Epithelial cell of prostate (primary cell): ENCODE measurements at regions not wholly inside any gene's neighbourhood (a gene's known extent, or its start where the extent isn't known, plus 50 kb on each side); places are given as distances from the start of the nearest gene placed in this dataset.
A peak's percentile ranks its signal among the peaks of the same experiment; 100 is the strongest.

Experiments used
- DNase-seq: peaks from one replicate; pipeline ENCODE4 v3.0.0-alpha.2; 2011; ENCODE audit warnings: low read depth, low spot score
- H3K27ac ChIP-seq: fragments of 450-650 bp; 2 replicates; pipeline ENCODE4 v1.5.1; 2017; ENCODE audit warnings: mild to moderate bottlenecking

DNA sequence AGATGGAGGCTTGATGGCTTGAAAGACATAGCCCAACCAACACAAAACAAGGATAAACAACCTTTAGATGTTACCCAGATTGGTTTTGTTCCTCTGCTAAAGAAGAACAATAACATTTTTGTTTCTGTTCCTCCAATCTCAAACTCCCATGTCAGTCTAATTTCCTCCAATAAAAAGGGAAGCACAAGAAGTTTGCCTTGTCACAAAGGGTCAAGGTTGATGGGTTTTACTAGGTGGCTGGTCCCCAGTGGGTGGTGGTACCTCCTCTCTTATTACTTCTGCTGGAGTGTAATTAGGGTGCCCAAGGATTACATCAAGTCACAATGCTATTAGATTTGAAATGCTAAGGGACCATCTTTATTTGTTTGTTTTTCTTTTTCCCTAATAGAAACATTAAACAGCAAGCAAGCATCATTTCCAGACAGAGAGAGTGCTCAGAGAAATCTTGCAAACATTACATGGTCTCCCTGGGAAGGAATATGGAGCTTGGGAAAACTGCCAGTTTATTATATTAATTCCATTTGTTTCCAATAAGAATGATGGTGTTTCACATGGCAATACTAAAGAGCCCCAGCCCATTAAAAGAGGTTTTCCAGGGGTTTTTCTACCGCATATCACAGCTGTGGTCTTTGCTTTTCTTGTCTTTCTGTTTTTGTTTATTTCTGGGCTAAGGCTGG is 78.3 kb upstream of the AOAH start:
- DNase-seq, result no peak
- no peak overlapping the region for H3K27ac ChIP-seq

DNA sequence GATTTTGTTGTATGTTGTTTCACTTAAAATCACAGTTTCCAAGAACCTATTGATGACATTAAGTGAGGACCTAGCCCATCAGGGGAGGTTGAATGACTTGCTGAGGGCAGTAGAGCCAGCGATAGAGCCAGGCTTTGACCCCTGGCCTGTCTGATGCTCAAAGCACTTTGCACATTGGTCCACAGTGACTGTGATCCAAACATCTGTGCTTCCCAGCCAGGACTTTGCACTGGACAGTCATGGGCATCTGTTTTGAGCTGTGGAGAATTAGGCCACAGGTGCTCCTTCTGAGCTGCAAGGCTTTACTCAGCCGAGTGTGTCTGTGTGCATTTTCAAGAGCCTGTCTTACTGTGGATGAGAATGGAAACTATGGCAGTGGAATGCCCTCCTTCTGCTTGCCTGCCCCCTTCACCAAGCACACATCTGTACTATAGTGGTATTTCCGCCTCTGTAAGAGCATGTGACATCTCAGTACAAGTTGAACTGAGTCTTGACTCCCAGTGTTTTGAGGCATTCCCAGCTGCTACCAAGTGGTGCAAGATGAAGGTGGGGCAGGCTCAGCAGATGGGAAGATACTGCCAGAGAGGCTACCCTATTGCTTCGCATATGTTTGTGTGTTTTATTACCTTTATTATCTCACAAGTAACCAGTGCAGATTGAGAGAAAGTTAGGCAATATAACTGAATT is 72.7 kb upstream of the AOAH start:
- DNase-seq, result no peak
- no peak overlapping the region for H3K27ac ChIP-seq

DNA sequence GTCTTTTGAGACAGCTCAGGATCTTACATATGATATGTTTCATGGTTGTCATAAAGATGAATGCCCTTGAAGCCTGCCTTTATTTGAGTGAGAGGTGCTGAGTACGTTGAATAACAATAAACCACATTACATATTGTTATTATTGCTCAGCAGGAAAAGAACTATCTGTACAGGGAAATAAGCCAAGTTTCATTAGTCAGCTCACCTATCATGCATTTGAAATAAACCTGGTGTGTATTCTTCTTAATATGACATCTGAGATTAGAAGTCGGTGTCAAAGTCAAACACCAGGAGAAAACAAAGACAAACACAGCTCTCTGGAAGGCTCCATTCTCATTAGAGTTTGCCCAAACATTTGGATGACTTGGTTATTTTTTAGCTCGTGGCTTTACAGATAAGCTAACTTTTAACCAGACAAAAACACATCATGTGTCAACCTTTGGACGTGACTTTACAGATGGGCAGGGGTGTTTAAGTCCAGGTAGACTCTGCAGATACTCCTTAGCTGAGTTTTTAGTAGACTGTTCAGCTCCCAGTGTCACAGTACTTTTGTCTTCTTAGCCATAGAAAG is 71.2 kb upstream of the AOAH start:
- peak overlapping the region; percentile 65 for H3K27ac ChIP-seq
- peak; percentile 43 for DNase-seq

DNA sequence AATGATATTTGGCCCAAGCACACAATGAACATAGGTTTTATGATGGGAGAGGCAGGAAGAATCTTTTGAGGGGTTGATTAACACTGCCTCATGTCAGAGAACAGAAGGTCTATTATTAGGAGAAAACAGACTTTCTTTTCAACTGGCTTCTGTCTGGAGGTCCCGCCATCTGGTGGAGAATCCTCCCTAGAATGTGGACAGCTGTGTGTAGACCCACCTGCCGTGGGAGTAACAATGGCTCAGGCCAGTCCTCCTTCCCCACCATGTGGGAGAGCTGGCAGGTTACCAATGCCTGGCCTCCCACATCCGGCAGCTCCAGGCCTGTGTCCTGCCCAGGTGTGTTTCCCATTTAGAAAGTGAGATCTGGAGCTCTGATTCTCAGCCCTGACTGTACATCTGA is 70.4 kb upstream of the AOAH start:
- DNase-seq, result no peak
- H3K27ac ChIP-seq, result peak overlapping the region; percentile 65

DNA sequence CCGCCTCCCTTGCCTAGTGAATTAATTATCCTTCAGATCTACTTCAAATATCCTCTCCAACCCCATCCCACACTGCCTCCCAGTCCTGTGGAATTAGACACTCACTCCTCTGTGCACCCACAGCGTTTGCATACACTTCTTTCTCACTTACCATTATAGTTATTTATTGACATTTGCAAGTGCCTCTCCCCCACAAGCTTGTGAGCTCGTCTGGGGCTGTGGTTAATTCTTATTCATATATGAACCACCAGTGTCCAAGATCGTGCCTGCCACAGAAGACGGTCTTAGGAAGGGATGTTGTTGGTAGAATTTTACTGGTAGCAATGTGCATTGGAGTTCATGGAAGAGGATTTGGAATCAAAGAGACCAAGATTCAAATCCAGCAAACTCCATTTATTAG is 68.1 kb upstream of the AOAH start:
- H3K27ac ChIP-seq, result no peak overlapping the region
- DNase-seq, result no peak

DNA sequence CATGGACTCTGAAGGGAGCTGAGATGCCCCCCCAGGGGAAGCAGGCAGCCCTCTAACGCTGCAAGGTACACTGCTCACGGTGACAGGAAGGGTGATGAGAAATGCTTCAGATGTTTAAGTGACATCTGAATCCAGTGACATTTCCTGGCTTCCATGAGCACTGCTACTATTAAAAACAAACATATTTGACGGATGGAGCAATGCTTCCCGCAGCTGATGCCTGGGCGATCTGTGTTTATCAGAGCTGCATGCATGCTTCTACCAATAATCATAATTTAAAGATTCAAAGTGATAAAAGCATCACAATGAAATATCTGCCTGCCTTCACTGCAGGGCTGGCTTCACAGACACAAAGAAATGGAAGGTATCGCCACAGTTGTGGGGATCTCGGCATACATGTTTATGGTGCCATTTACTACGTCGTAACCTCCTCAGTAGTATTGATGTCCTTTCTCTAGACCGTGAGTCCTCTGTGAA is 66.1 kb upstream of the AOAH start:
- H3K27ac ChIP-seq, result no peak overlapping the region
- no peak for DNase-seq

DNA sequence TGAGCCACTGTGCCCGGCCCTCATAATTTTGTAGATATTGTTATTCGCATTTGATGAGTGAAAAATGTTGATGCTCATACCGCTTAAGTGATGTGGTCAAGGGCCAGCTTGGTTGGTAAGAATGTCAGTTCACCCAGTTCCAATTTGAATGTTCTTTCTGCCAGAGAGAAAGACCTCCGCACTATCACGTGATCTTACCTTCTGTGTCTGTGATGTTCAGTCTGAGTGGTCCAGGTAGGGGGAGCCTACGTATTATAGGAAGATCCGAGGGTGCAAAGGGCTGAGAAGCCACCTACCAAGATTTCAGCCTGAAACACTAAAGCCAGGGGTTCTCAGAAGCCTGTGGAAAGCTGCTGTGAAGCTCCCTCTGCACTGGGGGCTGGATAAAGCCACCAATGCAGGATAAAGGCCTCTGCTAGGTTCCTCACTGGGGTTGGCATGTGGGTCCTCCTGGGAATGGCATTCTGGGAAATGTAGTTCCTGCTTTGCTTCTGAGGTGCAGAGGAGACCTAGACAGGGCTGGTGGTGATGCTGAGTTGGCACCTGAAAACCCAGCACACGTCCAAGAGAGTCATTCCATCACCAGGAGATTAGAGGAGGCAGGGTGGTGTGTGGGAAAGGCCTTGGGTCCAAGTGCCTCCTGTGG is 64.7 kb upstream of the AOAH start:
- DNase-seq, result no peak
- H3K27ac ChIP-seq, result no peak overlapping the region

DNA sequence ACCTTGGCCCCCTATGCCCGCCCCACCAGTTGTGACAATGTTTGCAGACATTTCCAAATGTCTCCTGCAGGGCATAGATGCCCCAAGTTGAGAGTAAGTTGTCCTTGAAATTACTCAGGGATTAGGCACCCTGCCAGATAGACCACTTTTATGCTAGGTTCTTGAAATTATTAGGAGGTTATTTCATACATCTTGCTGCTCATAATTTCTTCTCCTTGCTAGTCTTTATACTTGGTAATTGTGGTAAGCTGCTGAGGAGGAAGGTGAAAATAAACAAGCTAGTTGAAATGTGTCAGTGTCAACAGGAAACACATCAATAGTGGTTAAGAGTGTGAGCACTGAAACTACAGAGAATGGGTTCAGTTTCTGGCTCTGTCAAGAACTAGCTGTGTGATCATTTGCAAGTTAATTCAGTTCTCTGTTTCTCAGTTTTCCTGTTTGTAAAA is 63.7 kb upstream of the AOAH start:
- H3K27ac ChIP-seq, result no peak overlapping the region

DNA sequence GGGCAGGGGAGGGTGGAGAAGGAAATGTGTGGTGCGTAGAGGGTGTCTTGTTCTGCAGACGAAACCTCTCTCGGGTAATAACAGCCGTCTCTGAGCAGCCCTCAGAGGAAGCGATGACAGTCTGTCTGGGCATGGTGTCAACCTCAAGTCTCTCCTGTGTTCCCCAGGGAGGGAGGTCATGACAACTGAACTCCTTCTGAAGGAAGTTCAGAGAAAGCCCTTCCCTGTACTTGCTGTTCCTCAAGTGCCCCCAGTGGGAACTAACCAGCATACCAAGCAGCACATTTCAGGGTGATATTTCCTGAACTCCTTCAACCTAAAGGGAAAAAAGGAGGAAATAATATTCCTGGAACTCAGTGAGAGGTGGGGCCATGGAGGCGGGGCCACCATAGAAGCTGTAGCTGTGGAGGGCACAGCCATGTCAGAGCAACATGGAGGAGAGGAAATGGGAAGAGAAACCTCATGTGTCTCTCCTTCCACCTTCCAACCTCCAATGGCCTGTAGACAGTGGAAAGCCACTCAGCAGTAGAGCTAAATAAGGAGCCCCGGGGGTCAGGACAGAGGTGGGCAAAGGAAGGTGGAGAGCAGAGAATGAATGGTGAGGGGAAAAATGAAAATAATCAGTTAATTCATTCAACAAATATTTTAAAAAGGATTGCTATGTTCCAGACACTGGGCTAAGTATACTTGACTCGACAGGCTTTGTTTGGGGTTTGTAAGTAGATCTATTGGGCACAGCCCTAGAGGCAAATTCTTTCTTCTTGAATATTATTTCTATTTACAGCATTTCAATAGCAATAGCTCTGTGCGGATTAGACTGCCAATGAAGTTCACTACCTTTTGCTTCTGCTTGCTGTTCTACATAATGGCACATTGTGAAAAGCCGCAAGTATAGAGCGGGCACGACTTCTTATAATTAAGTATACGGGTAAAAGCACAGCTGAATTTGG is 61.0 kb upstream of the AOAH start:
- DNase-seq, result no peak
- peak overlapping the region; percentile 71 for H3K27ac ChIP-seq

More for the DNA sequence above, 63.7 kb upstream of the AOAH start:
- DNase-seq, result no peak

DNA sequence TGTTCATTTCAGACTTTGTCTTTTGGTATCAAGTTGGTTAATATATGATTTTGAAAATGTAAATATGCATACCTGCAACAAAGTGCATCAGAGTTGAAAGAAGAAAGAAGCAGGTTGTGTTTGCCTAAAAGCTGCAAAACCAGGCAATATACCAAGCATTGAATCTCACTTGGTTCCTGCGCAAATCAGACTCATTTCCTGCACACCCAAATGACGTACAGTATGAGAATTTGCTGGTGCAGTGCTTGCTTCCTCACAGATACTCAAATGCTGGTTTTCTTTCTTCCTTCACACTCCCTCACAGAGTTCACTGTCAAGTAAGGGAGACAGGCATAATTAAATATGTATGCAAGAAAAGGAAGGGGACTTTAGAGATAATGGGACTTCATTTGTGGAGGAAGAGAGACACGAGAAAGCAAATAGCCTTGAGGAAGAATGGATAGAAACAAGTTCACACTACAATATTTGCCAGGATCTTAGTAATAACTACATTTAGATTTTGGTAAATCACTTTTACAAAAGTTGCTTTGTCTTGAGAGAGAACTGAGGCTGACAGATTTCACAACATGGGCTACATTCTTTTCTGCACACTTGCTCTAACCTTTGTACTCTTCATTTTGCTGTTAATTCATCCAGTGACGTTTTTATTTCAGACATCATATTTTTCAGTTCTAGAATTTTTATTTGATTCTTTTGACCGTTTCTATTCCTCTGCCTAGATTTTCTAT is 56.9 kb upstream of the AOAH start:
- H3K27ac ChIP-seq, result no peak overlapping the region
- DNase-seq, result no peak

DNA sequence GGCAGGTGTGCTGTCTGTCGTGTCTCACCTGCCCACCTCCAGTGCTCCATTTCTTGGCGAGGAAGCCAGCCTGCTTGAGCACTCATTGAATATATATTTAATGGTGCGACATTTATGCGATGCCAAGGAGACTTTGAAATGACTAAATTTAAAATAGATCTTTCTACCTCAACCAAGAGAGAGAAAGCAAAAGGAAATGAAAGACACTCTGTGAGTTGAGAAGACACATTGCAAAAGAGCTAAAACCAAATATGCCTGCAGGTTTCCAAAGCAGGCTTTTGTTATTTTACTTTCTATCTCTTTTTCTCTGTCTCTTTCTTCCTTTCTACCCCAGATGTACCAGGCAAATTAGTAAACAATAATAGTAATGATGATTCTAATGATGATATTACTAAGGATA is 53.6 kb upstream of the AOAH start:
- no peak overlapping the region for H3K27ac ChIP-seq
- DNase-seq, result no peak

DNA sequence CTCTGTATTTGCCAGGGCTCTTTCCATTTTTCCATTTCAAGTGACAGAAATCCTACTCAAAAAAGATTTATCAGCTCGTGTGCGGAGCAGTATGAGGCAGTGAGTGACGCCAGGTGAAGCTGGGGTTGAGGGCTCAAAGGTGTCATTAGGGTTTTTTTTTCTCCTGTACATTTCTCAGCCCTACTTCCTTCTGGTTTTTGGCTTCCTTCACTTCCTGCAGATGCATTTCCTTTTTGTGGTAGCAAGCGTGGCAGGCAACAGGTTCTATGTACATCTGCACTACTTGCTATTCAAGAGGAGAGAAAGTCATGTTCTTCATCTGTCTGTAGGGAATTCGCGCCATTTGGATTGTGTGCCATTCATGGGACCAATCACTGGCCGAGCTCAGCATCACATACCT is 52.8 kb upstream of the AOAH start:
- no peak overlapping the region for H3K27ac ChIP-seq

DNA sequence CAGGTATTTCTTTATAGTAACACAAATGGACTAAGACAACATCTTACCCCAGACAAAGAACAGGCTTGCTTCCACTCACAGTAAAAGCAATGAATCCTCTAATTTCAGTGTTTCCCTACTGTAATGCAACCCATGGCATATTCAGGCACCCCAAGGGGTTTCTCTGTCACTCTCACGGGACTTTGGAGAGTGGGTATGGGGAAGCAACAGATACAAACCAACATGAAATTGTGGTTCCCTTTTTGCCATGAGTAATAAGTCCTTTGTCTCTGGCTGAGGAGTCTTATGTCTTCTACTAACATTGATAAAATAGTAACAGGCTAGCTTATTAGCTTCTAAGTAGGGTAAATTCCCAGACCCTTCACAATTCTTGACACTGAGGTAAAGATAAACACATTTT is 51.4 kb upstream of the AOAH start:
- no peak overlapping the region for H3K27ac ChIP-seq
- no peak for DNase-seq

More for the DNA sequence above, 52.8 kb upstream of the AOAH start:
- DNase-seq, result no peak

DNA sequence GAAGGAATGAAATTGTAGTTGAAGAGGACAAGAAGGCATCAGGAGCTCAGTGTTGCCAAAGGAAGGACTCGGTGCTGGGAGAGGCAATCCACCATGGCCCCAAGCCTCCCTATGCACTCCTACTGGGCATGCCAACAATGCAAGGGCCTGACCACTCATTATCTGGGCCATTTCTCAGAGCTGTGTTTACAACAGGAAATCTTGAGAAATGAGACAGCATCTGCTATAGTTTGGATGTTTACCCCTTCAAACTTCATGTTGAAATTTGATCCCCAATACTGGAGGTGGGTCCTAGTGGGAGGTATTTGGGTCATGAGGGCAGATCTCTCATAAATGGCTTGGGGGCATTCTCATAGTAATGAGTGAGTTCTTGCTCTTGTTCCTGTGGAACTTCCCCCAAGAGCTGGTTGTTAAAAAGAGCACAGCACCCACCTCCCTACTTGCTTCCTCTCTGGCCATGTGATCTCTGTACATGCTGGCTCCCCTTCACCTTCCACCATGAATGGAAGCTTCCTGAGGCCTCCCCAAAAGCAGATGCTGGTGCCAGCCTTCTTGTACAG is 50.8 kb upstream of the AOAH start:
- DNase-seq, result no peak
- no peak overlapping the region for H3K27ac ChIP-seq
